NAMALWA (cell line): ENCODE measurements at regions not wholly inside any gene's neighbourhood (a gene's known extent, or its start where the extent isn't known, plus 50 kb on each side); places are given as distances from the start of the nearest gene placed in this dataset.
"Not testable (repeated sequence)": the region's sequence is repeated elsewhere in the genome, so short reads cannot be mapped to it uniquely, and the experiment has no call there.

Experiments used
- DNase-seq: peaks from one replicate; pipeline ENCODE4 v3.0.0-alpha.2; 2015; ENCODE audit warnings: low spot score

DNA sequence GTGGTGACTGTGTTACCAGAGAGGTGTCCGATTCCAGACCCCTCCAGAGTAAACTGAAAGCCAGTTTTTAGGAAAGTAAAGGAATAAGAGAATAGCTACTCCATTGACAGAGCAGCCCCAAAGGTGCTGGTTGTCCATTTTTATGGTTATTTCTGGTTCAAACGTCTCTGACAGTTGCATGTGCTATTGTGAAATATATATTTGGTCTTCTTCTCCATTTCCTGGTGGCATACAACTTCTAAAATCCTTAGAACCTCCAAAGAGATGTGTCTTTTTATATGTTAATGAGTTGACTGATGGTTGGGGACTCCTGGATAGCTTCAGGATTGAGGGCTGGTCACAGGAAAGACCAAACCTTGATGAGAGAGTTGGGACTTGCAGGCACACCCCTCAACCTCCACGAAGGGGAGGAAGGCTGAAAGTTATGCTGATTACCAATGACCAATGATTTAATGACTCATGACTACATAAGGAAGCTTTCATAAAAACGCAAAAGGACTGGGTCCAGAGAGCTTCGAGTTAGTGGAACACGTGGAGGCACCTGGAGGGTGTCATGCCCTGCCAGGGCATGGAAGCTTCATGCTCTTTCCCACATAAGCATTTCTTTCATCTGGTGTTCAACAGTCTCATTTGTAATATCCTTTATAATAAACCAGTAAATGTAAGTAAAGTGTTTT lies 100.7 kb downstream of the SLC16A1 start:
- no peak for DNase-seq

DNA sequence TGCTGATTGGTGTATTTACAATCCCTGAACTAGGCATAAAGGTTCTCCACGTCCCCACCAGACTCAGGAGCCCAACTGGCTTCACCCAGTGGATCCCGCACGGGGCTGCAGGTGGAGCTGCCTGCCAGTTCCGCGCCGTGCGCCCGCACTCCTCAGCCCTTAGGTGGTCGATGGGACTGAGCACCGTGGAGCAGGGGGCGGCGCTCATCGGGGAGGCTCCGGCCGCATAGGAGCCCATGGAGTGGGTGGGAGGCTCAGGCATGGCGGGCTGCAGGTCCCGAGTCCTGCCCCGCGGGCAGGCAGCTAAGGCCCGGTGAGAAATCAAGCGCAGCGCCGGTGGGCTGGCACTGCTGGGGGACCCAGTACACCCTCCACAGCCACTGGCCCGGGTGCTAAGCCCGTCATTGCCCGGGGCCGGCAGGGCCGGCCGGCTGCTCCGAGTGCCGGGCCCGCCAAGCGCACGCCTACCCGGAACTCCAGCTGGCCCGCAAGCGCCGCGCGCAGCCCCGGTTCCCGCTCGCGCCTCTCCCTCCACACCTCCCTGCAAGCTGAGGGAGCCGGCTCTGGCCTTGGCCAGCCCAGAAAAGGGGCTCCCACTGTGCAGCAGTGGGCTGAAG lies 101.5 kb downstream of the SLC16A1 start:
- not testable (repeated sequence) for DNase-seq

DNA sequence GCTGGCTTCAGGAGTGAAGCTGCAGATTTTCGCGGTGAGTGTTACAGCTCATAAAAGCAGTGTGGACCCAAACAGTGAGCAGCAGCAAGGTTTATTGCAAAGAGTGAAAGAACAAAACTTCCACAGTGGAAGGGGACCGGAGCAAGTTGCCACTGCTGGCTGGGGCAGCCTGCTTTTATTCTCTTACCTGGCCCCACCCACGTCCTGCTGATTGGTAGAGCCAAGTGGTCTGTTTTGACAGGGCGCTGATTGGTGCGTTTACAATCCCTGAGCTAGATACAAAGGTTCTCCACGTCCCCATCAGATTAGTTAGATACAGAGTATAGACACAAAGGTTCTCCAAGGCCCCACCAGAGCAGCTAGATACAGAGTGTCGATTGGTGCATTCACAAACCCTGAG lies 102.1 kb downstream of the SLC16A1 start:
- DNase-seq = not testable (repeated sequence)

DNA sequence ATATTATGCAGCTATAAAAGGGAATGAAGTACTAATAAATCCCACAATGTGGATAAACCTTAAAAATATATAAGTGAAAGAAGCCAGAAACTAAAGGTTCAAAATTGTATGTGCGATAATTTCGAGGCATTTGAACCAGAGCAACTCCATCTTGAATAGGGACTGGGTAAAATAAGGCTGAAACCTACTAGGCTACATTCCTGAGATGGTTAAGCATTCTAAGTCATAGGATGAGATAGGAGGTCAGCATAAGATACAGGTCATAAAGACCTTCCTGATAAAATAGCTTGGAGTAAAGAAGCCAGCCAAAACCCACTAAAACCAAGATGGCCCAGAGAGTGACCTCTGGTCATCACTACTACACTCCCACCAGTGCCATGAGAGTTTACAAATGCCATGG lies 103.1 kb downstream of the SLC16A1 start:
- DNase-seq = no peak

DNA sequence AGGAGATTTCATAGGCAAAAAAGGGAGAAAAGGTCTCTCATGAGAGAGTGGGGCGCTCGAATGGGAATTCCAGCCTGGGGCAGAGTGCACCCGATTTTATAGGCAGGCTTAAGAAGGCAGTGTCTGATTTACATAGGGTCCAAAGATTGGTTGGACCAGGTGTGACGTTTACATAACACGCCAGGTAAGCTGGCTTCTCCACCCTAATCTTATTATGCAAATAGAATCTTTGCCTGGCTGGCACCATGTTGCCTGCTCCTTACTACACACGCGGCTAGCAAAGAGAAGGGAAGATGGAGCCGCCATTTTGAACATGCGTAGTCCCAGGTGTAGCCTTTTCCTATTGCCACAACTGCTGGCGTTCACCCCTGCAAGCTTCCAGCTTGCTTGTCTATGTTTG lies 103.7 kb downstream of the SLC16A1 start:
- DNase-seq = no peak

DNA sequence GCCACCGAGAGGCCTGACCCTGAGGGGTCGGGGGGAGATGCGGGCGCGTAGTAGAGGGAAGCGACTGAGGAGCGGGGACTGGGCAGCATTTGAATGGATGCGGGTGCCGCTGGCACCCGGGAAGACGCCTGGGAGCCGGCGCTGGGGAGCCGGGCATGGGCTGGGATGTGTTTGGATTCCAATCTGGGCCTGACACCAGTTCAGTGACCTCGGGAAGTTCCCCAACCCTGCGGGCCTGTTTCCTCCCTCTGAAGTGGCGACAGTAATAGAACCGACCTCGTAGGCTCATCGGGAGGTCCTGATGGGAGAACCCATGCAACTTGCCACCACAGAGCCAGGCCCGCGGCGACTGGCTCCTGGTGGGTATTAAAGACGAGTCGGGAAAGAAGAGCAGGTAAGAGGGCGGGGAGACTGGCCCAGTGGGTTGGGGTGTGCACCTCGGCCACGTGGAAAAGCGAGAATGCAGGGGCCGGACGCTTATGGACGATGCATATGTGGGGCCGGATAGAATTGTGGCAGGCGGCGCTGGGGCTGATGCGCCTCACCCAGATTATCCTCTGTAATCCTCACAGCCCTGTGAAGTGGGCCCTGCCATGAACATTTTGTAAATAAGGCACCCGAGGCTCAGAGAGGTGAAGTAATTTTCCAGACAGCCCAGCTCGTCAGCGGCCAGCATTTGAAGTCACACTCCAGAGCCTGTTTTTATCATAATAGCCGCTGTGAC lies 105.8 kb downstream of the SLC16A1 start:
- no peak for DNase-seq

DNA sequence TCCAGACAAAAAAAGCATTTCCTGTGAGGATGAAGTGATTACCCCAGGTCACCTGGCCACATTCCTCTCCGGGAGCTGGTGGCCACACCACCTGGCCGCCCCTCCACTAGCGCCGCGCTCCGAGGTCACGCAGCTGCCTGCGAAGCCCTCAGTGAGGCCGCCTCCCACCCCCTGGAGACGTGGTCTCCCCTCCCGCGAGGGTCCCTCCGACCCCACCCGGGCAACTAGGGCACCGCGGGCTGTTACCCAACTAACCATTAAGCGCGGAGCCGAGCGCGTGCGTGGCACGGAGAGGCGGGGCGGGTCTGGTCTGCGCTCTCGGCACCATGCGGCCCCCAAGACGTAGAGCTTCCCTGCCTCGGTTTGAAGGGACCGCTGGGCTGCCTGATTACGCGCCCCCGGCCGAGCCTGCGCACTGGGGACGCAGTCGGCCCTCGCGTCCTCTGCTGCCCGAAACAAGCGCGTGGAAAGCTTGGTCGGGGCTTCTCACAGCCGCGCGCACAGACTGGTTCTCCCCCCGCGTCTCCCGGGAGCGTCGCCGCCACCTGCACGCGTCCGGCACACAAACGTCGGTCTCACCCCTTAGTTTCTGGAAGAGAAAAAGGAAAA lies 106.5 kb downstream of the SLC16A1 start:
- no peak for DNase-seq

DNA sequence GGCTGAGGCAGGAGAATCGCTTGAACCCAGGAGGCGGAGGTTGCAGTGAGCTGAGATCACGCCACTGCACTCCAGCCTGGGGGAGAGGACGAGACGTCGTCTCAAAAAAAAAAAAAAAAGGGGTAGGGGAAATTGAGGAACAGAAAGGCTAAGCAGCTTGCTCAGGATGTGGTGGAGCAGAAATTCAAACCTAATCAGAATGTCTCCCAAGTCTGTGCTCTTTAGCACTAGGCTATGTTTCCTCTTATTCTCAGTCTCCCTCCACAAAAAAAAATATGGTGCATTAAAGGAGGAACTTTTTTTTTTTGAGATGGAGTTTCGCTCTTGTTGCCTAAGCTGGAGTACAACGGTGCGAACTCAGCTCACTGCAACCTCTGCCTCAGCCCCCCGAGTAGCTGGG lies 114.2 kb downstream of the SLC16A1 start:
- DNase-seq = no peak

DNA sequence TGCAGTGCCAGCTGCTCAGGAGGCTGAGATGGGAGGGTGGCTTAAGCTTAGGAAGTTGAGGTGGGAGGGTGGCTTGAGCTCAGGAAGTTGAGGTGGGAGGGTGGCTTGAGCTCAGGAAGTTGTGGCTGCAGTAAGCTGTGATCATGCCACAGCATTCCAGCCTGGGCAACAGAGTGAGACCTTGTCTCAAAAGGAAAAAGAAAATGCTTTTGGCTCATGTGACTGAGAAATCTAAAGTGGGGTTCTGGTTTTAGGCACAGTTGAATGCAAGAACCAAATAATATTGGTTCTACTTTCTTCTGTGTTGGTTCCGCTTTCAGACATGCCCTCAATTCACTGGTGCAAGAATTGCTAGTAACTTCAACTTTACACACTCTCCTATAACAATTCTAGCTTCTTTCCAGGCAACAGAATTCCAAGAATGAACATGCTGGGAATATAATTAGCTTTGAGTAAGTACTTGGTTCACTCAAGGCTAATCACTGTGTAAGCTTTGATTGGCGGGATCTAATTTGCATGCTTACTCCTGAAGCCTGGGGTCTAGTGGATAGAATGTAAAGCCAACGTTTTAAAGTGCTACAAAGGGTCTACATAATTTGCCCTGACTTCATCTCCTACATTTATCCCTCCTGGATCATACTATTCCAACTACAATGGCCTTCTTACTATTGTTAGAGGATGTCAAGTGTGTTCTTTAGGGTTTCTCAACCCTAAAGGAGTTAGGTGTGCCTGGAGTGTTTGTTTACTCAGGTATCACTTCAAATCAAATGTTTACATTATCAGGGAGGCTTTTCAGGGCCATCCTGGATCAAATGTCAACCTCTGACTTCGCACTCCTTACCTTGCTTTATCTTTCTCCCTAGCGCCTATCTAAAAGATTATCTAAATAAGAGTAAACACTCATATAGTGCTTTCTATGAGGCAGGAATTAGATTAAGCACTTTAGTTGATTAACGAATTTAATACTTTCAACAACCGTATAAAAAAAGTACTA lies 115.1 kb downstream of the SLC16A1 start:
- DNase-seq = no peak

DNA sequence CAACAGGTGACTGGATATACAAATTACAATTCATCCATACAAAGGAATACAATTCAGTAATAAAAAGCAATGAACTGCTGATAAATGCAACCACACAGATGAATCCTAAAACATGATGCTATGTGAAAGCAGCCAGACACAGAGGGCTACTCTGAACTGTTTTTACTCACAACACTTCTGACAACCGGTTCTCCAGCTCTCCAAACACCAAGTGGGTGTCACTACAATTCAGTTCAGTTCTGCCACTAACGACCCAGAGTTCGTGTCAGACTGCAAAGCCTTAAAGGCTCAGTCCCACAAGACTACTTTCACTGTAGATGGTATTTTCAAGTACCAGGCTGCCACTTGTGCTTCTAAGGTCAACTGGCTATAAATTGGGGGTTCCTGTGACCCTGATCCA lies 119.4 kb downstream of the SLC16A1 start:
- no peak for DNase-seq

DNA sequence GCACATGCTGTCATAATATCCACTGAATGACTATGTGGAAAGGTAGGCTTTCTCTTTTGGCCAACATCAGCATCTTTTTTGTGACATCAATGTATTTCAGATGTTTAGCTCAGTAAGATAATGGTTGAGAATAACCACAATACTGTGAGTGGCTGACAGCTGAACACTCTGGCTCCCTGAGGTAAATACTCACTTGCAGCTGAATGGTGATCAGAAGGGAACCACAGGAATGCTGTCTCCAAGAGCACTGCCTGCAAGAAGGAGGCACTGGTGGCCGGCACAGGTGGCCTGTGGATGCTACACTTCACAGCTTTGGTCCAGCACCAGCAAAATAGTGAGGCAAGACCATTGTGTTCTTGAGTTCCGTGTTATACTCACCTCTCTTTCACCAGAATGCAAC lies 118.7 kb upstream of the PPM1J start:
- DNase-seq = no peak

DNA sequence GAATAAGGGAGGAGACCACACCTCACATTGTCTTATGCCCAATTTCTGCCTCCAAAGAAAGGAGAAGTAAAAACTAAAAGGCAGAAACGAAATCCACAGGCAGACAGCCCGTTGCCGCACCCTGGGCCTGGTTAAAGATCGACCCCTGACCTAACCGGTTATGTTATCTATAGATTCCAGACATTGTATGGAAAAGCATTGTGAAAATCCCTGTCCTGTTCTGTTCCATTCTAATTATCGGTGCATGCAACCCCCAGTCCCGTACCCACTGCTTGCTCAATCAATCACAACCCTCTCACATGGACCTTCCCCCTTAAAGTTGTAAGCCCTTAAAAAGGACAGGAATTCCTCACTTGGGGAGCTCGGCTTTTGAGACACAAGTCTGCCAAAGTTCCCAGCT lies 117.1 kb upstream of the PPM1J start:
- DNase-seq = not testable (repeated sequence)

DNA sequence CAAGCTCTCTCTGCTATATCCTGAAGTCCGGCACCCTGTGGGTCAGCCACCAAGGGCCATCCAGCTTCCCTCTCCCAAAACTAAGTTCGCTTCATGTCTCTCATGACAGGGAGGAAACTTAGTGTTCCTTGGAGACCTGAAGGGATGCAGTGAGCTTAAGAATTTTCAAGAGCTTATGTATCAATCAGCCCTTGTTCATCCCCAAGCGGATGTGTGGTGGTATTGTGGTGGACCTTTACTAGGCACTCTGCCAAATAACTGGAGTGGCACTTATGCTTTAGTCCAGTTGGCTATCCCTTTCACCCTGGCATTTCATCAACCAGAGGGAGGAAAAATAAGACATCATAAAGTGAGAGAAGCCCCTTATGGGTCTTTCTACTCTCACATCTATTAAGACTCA lies 114.6 kb upstream of the PPM1J start:
- not testable (repeated sequence) for DNase-seq

DNA sequence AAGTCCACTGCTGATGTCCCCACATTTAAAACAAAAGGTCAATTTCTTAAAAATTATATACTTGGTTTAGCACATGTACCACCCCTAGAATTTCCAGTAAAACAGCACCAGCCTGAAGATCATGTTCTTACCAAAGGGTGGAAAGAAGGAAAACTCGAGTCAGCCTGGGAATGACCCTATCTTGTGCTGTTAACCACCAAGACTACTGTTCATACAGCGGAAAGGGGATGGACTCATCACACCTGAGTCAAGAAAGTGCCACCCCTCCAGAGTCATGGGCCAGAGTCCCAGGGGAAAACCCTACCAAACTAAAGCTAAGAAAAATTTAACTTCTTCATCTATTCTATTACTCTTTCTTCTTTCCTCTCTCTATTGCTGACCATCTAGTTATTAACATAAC lies 113.6 kb upstream of the PPM1J start:
- DNase-seq = no peak

DNA sequence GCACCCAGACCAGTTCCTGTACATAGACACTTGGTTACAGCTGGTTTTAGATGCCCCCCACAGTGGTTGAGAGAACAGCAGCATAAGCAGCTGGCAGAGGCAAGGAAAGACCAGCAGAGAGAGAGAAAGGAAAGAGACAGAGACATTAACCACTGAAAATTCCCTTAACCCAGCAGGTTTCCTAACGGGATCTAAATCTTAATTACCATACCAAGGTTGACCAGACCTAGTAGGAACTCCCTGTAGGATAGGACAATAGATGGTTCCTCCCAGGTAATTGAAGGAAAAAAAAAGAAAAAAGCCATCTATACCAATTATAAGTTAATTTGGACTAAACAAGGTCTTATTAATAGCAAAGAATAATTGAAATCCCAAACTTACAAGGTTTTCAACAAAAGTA lies 112.3 kb upstream of the PPM1J start:
- DNase-seq = not testable (repeated sequence)

DNA sequence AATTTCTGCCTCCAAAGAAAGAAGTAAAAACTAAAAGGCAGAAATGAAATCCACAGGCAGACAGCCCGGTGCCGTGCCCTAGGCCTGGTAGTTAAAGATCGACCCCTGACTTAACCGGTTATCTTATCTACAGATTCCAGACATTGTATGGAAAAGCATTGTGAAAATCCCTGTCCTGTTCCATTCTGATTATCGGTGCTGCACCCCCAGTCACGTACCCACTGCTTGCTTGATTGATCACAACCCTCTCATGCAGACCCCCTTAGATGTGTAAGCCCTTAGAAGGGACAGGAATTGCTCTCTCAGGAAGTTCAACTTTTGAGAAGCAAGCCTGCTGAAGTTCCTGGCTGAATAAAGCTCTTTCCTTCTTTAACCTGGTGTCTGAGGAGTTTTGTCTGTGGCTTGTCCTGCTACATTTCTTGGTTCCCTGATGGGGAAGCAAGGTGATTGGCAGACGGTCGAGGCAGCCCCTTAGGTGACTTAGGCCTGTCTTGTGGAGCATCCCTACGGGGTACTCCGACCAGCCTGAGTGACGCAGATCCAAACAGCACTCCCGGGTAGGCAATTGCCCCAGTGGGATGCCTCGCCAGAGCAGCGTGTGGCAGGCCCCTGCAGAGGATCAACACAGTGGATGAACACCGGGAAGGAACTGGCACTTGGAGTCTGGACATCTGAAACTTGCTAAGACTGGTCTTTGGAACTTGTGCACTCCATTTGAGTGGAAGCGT lies 111.2 kb upstream of the PPM1J start:
- DNase-seq = no peak

DNA sequence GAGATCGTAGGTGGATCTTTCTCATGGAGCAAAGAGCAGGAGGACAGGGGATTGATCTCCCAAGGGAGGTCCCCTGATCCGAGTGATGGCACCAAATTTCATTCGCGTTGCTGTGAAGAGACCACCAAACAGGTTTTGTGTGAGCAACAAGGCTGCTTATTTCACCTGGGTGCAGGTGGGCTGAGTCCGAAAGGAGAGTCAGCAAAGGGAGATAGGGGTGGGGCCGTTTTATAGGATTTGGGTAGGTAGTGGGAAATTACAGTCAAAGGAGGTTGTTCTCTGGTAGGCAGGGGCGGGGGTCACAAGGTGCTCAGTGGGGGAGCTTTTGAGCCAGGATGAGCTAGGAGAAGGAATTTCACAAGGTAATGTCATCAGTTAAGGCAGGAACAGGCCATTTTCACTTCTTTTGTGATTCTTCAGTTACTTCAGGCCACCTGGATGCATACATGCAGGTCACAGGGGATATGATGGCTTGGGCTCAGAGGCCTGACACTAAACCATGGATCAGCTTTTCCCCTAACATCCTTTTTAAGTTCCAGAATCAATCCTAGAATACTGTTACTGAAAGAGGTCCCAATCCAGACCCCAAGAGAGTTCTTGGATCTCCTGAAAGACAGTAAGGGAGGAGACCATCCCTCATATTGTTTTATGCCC lies 110.6 kb upstream of the PPM1J start:
- DNase-seq = not testable (repeated sequence)

DNA sequence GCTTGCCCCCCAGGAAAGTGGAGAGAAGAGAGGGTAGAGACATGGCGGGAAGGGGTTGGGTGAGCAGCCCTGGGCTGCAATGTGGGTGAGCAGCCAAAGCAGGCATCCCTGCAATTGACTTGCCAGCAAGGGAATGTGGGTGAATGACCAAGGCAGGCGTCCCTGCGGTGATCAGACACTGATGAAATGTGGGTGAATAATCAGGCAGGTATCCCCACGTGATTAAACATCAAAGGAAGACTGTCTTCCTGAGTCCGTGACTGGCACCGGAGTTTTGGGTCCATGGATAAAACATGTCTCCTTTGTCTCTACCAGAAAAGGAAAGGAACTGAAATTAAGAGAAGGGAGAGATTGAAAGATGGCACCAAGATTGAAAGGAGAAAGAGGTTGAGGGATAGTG lies 109.9 kb upstream of the PPM1J start:
- not testable (repeated sequence) for DNase-seq

DNA sequence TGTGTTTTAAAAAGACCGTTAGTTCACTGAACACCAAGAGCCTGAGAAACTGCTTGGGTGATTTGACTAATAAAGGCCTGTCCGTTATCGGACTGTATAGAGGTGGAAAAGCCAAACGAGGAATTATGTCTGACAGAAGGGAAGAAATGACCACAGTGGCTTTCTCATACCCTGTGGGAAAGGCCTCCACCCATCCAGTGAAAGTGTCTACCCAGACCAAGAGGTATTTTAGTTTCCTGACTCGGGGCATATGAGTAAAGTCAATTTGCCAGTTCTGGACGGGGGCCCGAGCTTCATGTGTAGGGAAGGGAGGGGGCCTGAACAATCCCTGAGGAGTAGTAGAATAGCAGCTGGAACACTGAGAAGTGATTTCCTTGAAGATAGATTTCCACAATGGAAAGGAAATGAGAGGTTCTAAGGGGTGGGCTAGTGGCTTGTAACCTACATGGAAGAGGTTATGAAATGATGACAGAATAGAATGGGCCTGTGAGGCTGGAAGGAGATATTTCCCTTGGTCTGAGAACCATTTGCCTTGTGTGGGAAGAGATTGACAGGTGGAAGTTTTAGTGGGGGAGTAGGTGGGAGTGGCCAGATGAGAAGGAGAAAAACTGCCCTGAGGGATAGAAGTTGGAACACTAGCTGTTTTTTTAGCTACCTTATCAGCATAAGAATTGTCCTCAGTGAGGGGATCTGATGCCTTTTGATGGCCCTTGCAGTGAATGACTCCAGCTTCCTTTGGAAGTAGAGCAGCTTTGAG lies 106.4 kb upstream of the PPM1J start:
- DNase-seq = not testable (repeated sequence)
